ENCODE measurements at regions not wholly inside any gene's neighbourhood (a gene's known extent, or its start where the extent isn't known, plus 50 kb on each side); places are given as distances from the start of the nearest gene placed in this dataset.

GRCh38 chr1:59013276-59013927 lies 229.6 kb upstream of the JUN start:
- H3K4me3 ChIP-seq (ENCODE audit: low read length): peak overlapping the region; percentile 37

DNA sequence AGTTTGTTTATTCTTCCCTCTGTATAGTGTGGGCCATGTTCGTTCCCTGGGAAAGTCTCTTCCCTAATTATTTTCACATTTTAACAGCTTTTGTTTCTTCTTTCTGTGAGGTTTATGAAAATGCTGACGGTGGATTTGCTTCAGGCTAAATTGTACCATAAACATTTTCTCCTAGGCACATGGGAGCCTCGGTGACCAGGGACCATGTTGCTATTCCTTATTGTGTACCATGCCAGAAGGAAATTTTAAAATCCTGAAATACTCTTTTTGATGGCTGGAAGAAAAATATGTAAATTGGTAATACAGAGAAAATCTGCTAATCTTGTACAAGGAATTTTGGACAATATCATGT lies 230.1 kb upstream of the JUN start:
- no peak for DNase-seq (ENCODE audit: low read depth)
- peak overlapping the region; percentile 37 for H3K4me3 ChIP-seq (ENCODE audit: low read length)
- TF ChIP-seq, protein P1, sequence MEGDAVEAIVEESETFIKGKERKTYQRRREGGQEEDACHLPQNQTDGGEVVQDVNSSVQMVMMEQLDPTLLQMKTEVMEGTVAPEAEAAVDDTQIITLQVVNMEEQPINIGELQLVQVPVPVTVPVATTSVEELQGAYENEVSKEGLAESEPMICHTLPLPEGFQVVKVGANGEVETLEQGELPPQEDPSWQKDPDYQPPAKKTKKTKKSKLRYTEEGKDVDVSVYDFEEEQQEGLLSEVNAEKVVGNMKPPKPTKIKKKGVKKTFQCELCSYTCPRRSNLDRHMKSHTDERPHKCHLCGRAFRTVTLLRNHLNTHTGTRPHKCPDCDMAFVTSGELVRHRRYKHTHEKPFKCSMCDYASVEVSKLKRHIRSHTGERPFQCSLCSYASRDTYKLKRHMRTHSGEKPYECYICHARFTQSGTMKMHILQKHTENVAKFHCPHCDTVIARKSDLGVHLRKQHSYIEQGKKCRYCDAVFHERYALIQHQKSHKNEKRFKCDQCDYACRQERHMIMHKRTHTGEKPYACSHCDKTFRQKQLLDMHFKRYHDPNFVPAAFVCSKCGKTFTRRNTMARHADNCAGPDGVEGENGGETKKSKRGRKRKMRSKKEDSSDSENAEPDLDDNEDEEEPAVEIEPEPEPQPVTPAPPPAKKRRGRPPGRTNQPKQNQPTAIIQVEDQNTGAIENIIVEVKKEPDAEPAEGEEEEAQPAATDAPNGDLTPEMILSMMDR (conservative IDR thresholded peaks at IDR 0.05; ENCODE audit: low read length): no peak

More at GRCh38 chr1:59013276-59013927, 229.6 kb upstream of the JUN start:
- TF ChIP-seq, protein P1 (conservative IDR thresholded peaks at IDR 0.05; ENCODE audit: low read length): no peak
- peak; percentile 76 for DNase-seq (ENCODE audit: low read depth)

- TF ChIP-seq, protein P1 (conservative IDR thresholded peaks at IDR 0.05; ENCODE audit: low read length): no peak
- no peak overlapping the region for H3K4me3 ChIP-seq (ENCODE audit: low read length)
- DNase-seq (ENCODE audit: low read depth): no peak
Observed at GRCh38 chr1:59014827-59015226, 231.0 kb upstream of the JUN start.

DNA sequence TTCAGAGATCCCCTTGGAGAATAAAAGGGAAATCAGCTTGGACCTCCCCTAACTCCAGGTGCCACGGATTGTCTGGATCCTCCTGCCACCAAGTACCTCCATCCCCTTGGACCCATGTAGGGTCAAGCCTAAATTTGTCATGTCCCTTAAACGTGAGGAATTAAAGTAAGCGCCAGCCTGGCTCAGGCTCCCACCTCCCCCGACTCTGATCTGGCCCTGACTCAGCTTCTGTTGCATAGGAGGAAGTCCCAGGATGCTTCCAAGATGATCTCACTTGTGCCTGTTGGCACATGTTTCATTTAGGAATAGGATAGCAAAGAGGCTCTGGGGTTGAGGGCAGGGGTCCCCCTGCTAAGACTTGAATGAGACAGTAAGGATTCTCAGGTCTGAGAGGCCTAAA lies 231.9 kb upstream of the JUN start:
- TF ChIP-seq, protein P1 (conservative IDR thresholded peaks at IDR 0.05; ENCODE audit: low read length): no peak
- peak; percentile 78 for DNase-seq (ENCODE audit: low read depth)
- H3K4me3 ChIP-seq (ENCODE audit: low read length): no peak overlapping the region

- TF ChIP-seq, protein P1 (conservative IDR thresholded peaks at IDR 0.05; ENCODE audit: low read length): no peak
- DNase-seq (ENCODE audit: low read depth): no peak
- H3K4me3 ChIP-seq (ENCODE audit: low read length): no peak overlapping the region
Observed at GRCh38 chr1:59016390-59016789, 232.5 kb upstream of the JUN start.

DNA sequence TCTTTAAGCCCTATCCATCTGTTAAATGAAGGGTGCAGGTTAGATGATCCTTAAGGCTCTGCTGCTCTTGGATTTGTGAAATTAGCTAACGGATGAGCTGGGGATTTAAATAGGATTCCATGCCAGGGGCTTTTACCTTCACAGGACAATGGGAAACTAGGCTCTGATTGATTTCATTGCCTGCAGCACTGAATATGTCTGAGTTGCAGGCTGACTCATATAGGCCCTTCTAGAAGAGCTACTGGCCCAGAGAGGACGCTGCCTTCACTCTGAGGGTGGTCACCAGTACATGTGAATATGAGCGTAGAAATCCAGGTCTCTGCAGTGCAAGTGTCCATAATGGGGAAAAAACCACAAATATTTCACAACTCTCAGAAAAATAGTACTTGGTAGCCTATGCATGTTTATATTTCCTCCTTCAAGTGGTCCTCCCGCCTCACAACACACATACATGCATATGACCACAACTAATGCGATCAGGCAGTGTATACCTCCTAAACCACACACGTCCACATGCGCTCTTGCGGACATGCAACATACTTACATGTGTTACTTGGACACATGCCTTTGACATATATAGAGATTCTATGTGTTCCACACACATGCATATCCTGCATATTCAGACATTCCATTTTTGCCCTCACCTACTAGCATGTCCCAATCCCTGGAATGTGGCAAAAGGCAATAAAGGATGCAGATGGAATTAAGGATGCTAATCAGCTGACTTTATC lies 233.8 kb upstream of the JUN start:
- DNase-seq (ENCODE audit: low read depth): no peak
- TF ChIP-seq, protein P1 (conservative IDR thresholded peaks at IDR 0.05; ENCODE audit: low read length): no peak
- no peak overlapping the region for H3K4me3 ChIP-seq (ENCODE audit: low read length)

- TF ChIP-seq, protein P1 (conservative IDR thresholded peaks at IDR 0.05; ENCODE audit: low read length): no peak
- DNase-seq (ENCODE audit: low read depth): no peak
- no peak overlapping the region for H3K4me3 ChIP-seq (ENCODE audit: low read length)
Observed at GRCh38 chr1:59018446-59018845, 234.6 kb upstream of the JUN start.

Data from AG10803 (cell line).